ENCODE measurements at regions not wholly inside any gene's neighbourhood (a gene's known extent, or its start where the extent isn't known, plus 50 kb on each side); places are given as distances from the start of the nearest gene placed in this dataset.

- TF ChIP-seq BACH2 (CRISPR knock-in tag; IDR thresholded peaks at IDR 0.05; ENCODE audit: borderline replicate concordance) (no peak), ESRRG (CRISPR knock-in tag; IDR thresholded peaks at IDR 0.05) (no peak), TCF4 (CRISPR knock-in tag; IDR thresholded peaks at IDR 0.05; ENCODE audit: borderline replicate concordance) (no peak), TOX (CRISPR knock-in tag; IDR thresholded peaks at IDR 0.05; ENCODE audit: borderline replicate concordance) (no peak)
Observed at GRCh38 chr2:45134014-45134413, 124.8 kb upstream of the SIX2 start (continued).

- no peak for TF ChIP-seq POU6F1 (CRISPR knock-in tag; IDR thresholded peaks at IDR 0.05; ENCODE audit: borderline replicate concordance, low read depth)
- no peak for TF ChIP-seq CSDC2 (CRISPR knock-in tag; IDR thresholded peaks at IDR 0.05)
- TF ChIP-seq PPARA (CRISPR knock-in tag; IDR thresholded peaks at IDR 0.05; ENCODE audit: borderline replicate concordance) = no peak
- TF ChIP-seq ZFP30 (CRISPR knock-in tag; IDR thresholded peaks at IDR 0.05) = no peak
- TF ChIP-seq ZNF70 (CRISPR knock-in tag; IDR thresholded peaks at IDR 0.05) = no peak
- TF ChIP-seq GLIS3 (CRISPR knock-in tag; IDR thresholded peaks at IDR 0.05) = no peak
- no peak for TF ChIP-seq ESRRG (CRISPR knock-in tag; IDR thresholded peaks at IDR 0.05)
- no peak for TF ChIP-seq CSRNP3 (CRISPR knock-in tag; IDR thresholded peaks at IDR 0.05)
- no peak for TF ChIP-seq ZC3H10 (CRISPR knock-in tag; IDR thresholded peaks at IDR 0.05)
- no peak for TF ChIP-seq ISL1 (CRISPR knock-in tag; IDR thresholded peaks at IDR 0.05)
- no peak for TF ChIP-seq TCF4 (CRISPR knock-in tag; IDR thresholded peaks at IDR 0.05; ENCODE audit: borderline replicate concordance)
- TF ChIP-seq, protein P1, sequence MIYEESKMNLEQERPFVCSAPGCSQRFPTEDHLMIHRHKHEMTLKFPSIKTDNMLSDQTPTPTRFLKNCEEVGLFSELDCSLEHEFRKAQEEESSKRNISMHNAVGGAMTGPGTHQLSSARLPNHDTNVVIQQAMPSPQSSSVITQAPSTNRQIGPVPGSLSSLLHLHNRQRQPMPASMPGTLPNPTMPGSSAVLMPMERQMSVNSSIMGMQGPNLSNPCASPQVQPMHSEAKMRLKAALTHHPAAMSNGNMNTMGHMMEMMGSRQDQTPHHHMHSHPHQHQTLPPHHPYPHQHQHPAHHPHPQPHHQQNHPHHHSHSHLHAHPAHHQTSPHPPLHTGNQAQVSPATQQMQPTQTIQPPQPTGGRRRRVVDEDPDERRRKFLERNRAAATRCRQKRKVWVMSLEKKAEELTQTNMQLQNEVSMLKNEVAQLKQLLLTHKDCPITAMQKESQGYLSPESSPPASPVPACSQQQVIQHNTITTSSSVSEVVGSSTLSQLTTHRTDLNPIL (CRISPR knock-in tag; IDR thresholded peaks at IDR 0.05; ENCODE audit: low read depth) = no peak
- TF ChIP-seq BACH2 (CRISPR knock-in tag; IDR thresholded peaks at IDR 0.05; ENCODE audit: borderline replicate concordance) = no peak
- no peak for TF ChIP-seq RARB (CRISPR knock-in tag; IDR thresholded peaks at IDR 0.05)
- no peak for TF ChIP-seq TOX (CRISPR knock-in tag; IDR thresholded peaks at IDR 0.05; ENCODE audit: borderline replicate concordance)
- TF ChIP-seq ZNF8 (CRISPR knock-in tag; IDR thresholded peaks at IDR 0.05) = no peak
- no peak for ATAC-seq
Observed at GRCh38 chr2:45132551-45132950, 123.3 kb upstream of the SIX2 start.

- ATAC-seq = no peak
- TF ChIP-seq TCF4 (CRISPR knock-in tag; IDR thresholded peaks at IDR 0.05; ENCODE audit: borderline replicate concordance) = no peak
- TF ChIP-seq ZNF8 (CRISPR knock-in tag; IDR thresholded peaks at IDR 0.05) = no peak
Observed at GRCh38 chr2:45131587-45131986, 122.3 kb upstream of the SIX2 start.

GRCh38 chr2:45130736-45131135 lies 121.5 kb upstream of the SIX2 start:
- no peak for ATAC-seq
- TF ChIP-seq, protein P1 (CRISPR knock-in tag; IDR thresholded peaks at IDR 0.05; ENCODE audit: low read depth) = no peak
- no peak for TF ChIP-seq ZNF565 (CRISPR knock-in tag; conservative IDR thresholded peaks at IDR 0.05; ENCODE audit: low read depth)
- no peak for TF ChIP-seq ZFP30 (CRISPR knock-in tag; IDR thresholded peaks at IDR 0.05)
- TF ChIP-seq OSR1 (CRISPR knock-in tag; IDR thresholded peaks at IDR 0.05) = no peak

GRCh38 chr2:45128580-45128997 lies 119.3 kb upstream of the SIX2 start:
- TF ChIP-seq CSDC2 (CRISPR knock-in tag; IDR thresholded peaks at IDR 0.05) = peak; percentile 84
- peak; percentile 70; the same call in 1 of the 2 replicates for TF ChIP-seq ESRRG (CRISPR knock-in tag; IDR thresholded peaks at IDR 0.05)
- no peak for TF ChIP-seq ZNF8 (CRISPR knock-in tag; IDR thresholded peaks at IDR 0.05)
- TF ChIP-seq OSR1 (CRISPR knock-in tag; IDR thresholded peaks at IDR 0.05) = no peak
- no peak for TF ChIP-seq PPARA (CRISPR knock-in tag; IDR thresholded peaks at IDR 0.05; ENCODE audit: borderline replicate concordance)
- TF ChIP-seq ZC3H10 (CRISPR knock-in tag; IDR thresholded peaks at IDR 0.05) = no peak
- TF ChIP-seq SNAI2 (CRISPR knock-in tag; IDR thresholded peaks at IDR 0.05) = peak; percentile 73; the same call in 1 of the 2 replicates
- TF ChIP-seq CSRNP3 (CRISPR knock-in tag; IDR thresholded peaks at IDR 0.05) = no peak
- TF ChIP-seq ZFP30 (CRISPR knock-in tag; IDR thresholded peaks at IDR 0.05) = no peak
- TF ChIP-seq ISL1 (CRISPR knock-in tag; IDR thresholded peaks at IDR 0.05) = peak; percentile 88
- TF ChIP-seq ZFP3 (CRISPR knock-in tag; IDR thresholded peaks at IDR 0.05) = peak; percentile 52; the same call in 1 of the 2 replicates
- TF ChIP-seq, protein P1 (CRISPR knock-in tag; IDR thresholded peaks at IDR 0.05; ENCODE audit: low read depth) = peak; percentile 95
- ATAC-seq = peak; percentile 95
